Activated CD4-positive, alpha-beta T cell treated with anti-CD3 and anti-CD28 coated beads, Interleukin-2, Interleukin-6, amounts not matched to agents 100 ng/mL and 50 ng/mL, durations not matched to agents 16 hours and 8 hours (primary cell): ENCODE measurements at regions not wholly inside any gene's neighbourhood (a gene's known extent, or its start where the extent isn't known, plus 50 kb on each side); places are given as distances from the start of the nearest gene placed in this dataset.
"Not testable (repeated sequence)": the region's sequence is repeated elsewhere in the genome, so short reads cannot be mapped to it uniquely, and the experiment has no call there.

Source experiments
- DNase-seq: peaks from one replicate; pipeline ENCODE4 v3.0.0-alpha.2; 2020

GRCh38 chr9:94387338-94388010, 59.0 kb upstream of the NUTM2F start:
- DNase-seq, result not testable (repeated sequence)

- DNase-seq, result not testable (repeated sequence)
Measured at GRCh38 chr9:94388011-94388406, 59.6 kb upstream of the NUTM2F start.

- not testable (repeated sequence) for DNase-seq
Measured at GRCh38 chr9:94390425-94391098, 62.1 kb upstream of the NUTM2F start.

- not testable (repeated sequence) for DNase-seq
Measured at GRCh38 chr9:94392971-94393624, 64.7 kb upstream of the NUTM2F start.

GRCh38 chr9:94397766-94398379, 69.4 kb upstream of the NUTM2F start:
- peak; percentile 50 for DNase-seq

GRCh38 chr9:94400461-94400860, 72.0 kb upstream of the NUTM2F start:
- DNase-seq, result not testable (repeated sequence)

- DNase-seq, result not testable (repeated sequence)
Measured at GRCh38 chr9:94402795-94403194, 74.4 kb upstream of the NUTM2F start.

GRCh38 chr9:94403571-94403970, 75.1 kb upstream of the NUTM2F start:
- not testable (repeated sequence) for DNase-seq

- DNase-seq, result not testable (repeated sequence)
Measured at GRCh38 chr9:94413665-94414064, 85.2 kb upstream of the NUTM2F start.

- not testable (repeated sequence) for DNase-seq
Measured at GRCh38 chr9:94415111-94415510, 86.7 kb upstream of the NUTM2F start.

GRCh38 chr9:94420098-94420497, 91.7 kb upstream of the NUTM2F start:
- DNase-seq, result peak; percentile 5

GRCh38 chr9:94421951-94422350, 93.5 kb upstream of the NUTM2F start:
- not testable (repeated sequence) for DNase-seq

GRCh38 chr9:94425312-94425711, 96.9 kb upstream of the NUTM2F start:
- DNase-seq, result peak; percentile 47

- not testable (repeated sequence) for DNase-seq
Measured at GRCh38 chr9:94437128-94437527, 108.7 kb upstream of the NUTM2F start.

GRCh38 chr9:94438336-94438735, 109.9 kb upstream of the NUTM2F start:
- not testable (repeated sequence) for DNase-seq

GRCh38 chr9:94441146-94441545, 112.7 kb upstream of the NUTM2F start:
- not testable (repeated sequence) for DNase-seq

- DNase-seq, result no peak
Measured at GRCh38 chr9:94441796-94442195, 113.1 kb upstream of the PCAT7 start.

- DNase-seq, result no peak
Measured at GRCh38 chr9:94443032-94443722, 111.7 kb upstream of the PCAT7 start.

- DNase-seq, result no peak
Measured at GRCh38 chr9:94445863-94446262, 109.0 kb upstream of the PCAT7 start.

- DNase-seq, result no peak
Measured at GRCh38 chr9:94449486-94449885, 105.4 kb upstream of the PCAT7 start.

GRCh38 chr9:94464790-94465189, 90.1 kb upstream of the PCAT7 start:
- no peak for DNase-seq

- DNase-seq, result not testable (repeated sequence)
Measured at GRCh38 chr9:94472063-94472462, 82.8 kb upstream of the PCAT7 start.
